ENCODE measurements at regions not wholly inside any gene's neighbourhood (a gene's known extent, or its start where the extent isn't known, plus 50 kb on each side); places are given as distances from the start of the nearest gene placed in this dataset.
A peak's percentile ranks its signal among the peaks of the same experiment; 100 is the strongest.

DNA sequence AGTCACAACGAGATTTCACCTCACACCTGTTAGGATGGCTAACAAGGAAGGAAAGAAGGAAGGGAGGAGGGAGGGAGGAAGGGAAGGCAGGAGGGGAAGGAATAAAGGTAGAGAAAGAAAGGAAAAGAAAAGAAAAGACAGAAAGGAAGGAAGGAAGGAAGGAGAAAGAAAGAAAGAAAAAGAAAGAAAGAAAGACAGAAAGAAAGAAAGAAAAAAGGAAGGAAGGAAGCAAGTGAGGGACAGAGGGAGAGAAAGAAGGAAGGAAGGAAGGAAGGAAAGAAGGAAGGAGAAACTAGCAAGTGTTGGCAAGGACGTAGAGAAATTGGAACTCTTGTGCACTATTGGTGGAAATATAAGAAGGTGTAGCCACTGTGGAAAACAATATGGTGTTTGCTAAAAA, 52.2 kb downstream of the CCDC185 start:
- no peak for DNase-seq

DNA sequence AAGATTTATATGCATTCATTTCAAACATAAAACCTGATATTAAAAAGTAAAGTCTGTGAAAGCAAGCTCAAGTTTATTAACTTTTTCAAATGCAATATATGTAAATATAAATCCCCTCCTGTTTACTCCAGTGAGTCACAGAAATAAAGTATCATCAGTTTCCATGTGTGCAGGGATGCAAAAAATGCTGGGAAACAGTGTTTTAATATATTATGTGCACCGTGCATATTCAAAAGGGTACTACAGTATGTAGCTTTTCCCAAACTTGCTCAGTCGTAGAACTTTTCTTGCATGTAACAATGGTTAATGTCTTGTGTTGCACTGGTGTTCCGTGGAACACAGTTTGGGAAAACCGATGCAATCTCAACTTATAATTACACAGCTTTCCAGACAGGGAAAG, 60.7 kb downstream of the CCDC185 start:
- DNase-seq, result no peak

DNA sequence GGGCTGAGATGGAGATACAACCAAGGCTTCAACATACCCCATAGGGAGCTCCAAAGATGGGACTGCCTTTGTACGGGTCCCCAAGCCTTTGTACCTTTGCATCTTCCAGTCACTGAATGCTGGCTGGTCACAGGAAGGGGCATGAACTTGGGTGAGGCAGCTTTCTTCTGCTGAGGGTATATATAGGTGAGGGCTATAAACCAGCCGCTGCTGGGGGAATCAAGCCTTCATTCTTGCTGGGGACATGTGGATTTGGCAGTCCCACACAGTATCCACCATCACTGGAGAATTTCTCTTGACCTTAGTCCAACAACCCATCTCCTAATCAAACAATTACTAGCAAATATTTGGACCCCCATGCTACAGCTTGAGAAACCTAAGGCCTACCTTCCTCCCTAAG, 61.7 kb downstream of the CCDC185 start:
- no peak for DNase-seq

DNA sequence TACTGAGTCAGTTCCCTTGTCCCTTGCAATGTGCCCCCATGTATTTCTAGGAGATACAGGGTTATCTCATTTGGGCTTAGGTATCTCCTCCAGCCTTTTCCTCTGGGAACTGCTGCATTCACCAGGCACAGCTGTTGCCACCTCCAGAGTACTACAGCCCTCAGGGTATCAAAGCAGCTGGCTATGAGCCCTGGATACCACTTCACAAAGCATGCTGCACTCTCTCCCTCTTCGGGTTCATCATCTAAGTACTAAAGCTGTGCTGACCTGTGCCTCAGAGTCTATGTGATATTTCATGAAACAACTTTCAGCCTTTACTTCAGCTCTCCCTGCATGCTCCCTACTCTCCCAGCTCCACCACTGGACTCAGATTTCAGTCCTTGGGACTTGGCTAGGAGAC, 62.3 kb downstream of the CCDC185 start:
- DNase-seq, result no peak

DNA sequence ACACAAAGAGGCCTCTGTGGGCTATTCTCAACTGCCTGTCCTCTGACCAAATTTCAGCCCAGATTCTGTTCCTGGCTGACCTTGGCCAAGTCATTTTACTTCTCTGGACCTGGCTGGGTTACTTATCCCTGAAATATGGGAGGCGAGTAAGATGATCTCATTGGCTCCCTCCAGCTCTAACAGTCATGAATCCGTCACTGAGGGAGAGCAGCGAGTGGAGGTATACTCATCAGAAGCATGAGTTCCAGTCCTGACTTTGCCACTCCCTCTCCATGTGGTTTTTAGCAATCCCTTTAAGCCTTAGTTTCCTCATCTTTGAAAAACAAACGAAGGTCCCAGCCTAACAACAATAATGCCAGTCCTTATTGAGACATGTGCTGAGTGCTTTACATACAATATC, 63.5 kb downstream of the CCDC185 start:
- no peak for DNase-seq

DNA sequence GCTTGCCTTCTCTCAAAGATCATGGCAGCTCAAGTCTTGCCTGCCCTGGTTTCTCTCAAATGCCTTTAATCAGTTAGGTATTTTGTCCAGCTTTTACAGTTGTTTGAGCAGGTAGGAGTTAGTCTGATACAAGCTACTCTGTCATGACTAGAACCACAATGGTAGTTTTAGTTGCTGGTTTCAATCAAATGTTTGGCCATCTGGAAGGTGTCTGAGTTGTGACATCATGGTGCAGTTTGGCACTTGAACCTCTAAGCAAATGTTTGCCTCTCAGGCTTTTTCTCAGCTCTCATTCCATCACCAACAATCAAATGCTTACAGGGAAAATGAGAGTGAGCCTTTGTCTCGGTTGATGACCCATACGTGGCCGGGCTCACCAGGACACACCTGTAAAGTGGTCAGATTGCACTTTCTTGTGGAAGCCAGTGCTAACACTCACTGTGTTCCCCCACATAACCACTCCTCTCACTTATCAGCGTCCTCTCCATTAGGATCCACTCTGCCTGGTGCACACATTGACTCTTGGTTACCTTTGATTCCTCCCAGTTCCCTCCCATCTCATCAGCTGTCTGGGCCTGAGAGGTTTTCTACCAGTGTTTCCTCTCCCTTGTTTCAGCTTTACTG, 67.5 kb downstream of the CCDC185 start:
- DNase-seq, result peak; percentile 29

DNA sequence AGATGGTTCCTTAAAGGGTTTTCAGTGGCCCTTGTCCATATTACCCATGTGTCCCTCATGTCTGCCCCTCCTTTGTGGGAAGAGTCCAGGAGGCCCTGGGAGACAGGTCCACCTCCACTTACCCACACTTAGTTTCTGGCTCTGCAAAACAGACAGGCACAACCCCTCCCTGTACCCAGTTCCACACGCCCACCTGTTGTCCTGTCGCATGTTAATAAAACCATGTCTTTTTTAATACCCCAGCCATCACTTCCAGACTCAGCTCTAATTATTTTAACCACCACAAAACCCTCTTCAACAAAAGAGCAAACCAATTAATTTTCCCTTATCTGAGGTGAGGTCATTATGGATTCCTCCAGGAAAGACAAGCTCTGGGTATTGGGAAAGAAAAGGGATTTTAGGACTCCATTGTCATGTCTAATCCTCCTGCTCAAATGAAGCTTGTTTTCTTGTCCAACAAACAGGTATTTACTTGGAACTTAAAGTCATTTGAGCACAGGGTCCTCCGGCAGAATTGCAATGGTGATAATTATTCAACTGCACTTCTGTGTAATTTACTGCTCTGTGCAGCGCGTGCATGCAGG, 68.9 kb downstream of the CCDC185 start:
- no peak for DNase-seq

DNA sequence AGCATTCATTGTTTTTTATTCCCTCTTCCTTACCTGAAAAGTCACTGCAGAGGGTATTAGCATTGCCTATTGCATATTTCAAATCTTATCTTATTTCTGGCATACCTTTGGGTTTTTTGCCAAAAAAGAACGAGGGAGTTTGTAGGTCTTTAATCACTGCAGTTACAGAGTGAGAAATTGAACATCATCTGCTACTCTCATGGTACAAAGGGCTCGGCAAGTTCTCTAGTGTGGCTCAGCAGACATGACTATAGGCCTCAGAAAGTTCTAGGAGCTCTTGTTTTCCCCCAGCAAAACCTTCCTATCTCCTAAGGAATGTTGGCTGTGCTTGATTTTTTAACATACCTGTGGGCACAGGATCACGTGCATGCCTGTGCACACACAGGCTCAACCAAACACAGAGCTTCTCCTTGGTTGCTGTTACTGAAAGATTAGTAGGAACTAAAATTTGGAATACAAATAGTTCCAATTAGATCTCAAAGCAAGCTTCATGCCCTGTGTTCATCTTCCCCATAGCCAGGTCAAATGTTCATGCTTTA, 69.7 kb downstream of the CCDC185 start:
- no peak for DNase-seq

DNA sequence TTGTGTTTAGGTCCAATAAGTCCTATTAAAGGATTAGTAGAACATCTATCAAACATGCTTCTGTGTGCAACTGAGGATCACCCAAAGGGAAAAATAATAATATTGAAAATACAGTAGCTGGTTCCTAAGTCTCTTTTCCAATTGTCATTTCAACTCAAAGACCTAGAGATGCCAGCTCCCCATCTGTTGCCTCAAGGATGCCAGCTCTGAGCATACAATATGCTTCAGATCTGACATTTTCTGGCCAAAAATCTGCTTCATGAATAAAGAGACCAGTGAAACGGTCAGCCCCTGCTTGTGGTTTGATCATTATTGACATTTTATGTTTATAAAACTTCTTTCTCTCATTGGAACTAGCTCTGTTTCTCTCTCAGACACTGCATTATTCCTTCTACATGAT, 72.9 kb downstream of the CCDC185 start:
- DNase-seq, result no peak

DNA sequence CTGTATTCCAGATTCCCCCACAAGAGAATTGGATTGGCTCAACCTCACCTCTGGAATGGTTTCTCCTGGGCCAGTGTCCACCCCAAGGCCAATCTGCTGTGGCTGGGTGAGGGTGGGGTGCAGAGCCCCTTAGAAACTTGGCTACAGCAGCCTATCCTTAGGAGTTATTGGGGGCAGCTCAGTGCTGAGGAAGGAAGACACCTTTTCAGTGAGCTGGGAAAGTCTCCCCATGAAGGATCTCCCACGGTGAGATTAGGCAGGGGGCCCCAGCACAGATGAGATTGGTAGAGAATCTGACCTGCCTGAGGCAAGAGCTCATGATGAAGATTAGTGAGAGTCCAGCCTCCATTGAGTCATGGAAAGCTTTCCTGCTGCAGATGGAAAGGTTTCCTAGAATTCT, 78.4 kb downstream of the CCDC185 start:
- DNase-seq, result no peak

DNA sequence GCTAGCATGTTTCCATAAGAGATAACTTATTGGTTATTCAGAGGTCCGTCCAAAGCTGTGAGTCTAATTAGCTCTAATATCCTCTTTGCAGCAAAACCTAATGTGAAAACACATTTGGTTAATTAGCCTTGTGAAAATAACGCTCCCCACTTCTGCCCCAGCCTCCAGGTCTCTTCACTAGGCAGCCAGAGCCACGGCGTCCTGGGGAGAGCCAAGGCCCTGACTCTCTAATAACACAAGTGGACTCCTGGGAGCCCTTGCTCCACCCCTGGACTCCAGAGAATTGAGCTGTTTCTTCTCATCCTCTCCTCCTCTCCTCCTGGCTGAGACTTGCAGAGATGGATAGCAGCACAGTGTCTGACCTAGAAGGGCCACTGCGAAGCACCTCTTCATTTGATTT, 78.8 kb downstream of the CCDC185 start:
- no peak for DNase-seq

DNA sequence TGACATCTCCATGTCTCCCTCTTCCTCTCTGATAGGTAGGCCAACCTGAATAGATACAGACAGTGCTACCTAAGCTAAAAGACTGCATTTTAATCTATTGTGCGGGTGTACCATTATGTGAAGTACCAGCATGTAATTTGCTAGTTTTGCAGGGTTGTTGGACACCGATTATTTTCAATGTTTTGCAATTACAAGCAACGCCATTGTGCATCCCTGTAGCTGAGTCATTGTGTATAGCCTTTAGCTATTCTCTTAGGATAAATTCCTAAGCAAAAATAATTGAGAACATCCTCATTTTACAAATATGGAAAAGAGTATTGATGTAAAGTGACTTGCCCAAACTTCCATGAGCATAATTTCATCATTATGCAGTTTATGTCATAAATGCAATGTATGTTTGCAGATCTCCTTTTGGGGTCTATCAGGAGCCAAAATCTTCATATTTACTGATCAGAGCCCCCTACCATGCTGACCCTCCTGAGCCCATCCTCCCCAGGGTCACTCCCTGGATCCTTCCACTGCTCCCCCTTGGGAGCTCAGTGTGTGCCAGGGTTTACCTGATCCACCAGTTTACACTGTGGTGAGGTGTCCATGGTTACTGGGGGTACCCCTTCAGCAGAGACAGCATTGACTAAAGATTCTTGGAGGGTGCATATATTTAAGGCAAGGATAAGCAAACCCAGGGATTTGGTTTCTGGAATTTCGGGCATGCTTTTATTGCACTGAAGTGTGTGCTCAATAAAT, 80.6 kb downstream of the CCDC185 start:
- no peak for DNase-seq

DNA sequence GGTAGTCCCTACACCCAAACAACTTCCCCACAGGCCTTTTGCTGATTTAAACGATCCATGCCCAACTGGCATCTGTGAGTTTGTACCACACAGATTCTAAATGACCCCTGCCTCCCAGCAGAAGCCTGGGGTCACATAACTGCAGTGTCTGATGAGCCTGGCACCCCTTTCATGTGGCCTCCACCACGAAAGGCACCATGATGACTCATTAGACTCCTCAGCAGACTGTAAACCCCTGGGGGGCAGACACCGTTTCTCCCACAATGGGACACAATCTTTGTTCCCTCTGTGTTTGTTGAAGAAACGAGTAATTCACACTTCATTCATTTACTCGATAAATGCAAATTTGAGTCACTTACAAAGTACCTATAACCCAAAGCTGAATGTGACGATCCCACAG, 81.6 kb downstream of the CCDC185 start:
- no peak for DNase-seq

DNA sequence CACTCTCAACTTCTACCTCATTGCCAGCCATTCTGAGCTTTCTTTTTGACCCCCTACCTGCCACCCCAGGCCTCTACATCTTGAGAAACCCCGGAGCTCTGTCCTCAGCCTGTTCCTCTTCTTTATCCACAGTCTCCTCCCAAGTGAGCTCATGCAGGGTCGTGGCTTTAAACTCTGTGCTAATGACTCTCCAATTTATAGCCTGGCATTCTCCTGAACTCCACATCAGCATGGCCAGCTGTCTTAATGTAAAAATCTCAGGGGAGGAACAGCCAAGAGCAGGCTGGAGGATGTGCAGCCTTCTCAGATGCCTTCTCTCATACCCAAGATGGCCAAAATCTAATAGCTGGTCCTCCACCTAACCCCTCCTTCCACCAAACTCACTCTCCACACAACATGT, 84.2 kb downstream of the CCDC185 start:
- DNase-seq, result no peak

DNA sequence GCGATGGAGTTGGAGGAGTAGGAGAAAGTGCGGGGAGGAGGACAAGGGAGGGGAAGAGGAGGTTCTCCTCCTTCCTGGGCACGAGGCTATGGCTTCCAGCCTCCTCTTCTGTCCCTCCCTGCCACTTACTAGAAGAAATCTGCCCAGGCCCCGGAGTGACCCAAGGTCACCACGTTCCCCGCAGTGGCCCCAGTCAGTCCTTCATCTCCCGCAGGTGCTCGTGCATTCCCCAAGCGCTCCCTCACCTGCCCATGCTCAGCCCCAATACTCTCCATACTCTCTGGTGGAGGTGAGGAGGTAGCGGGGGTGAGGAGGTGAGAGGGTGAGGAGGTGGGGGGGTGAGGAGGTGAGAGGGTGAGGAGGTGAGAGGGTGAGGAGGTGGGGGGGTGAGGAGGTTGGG, 85.4 kb downstream of the CCDC185 start:
- no peak for DNase-seq

DNA sequence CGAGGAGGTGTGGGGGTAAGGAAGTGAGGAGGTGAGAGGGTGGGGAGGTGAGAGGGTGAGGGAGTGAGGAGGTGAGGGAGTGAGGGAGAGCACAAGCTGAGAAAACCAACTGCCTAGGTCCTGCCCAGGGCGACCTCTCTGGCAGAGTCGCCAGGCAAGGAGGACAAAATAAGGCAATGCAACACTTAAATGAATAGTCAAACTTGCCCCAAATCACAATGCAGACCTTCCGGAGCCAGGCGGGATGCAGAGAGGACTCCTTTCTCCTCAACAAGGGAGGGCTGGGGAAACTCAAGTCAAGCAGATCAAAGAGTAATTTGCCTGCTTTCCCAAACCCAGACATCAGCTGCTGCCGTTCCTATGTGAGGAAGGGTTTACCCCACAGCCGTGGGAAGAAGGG, 86.0 kb downstream of the CCDC185 start:
- no peak for DNase-seq

DNA sequence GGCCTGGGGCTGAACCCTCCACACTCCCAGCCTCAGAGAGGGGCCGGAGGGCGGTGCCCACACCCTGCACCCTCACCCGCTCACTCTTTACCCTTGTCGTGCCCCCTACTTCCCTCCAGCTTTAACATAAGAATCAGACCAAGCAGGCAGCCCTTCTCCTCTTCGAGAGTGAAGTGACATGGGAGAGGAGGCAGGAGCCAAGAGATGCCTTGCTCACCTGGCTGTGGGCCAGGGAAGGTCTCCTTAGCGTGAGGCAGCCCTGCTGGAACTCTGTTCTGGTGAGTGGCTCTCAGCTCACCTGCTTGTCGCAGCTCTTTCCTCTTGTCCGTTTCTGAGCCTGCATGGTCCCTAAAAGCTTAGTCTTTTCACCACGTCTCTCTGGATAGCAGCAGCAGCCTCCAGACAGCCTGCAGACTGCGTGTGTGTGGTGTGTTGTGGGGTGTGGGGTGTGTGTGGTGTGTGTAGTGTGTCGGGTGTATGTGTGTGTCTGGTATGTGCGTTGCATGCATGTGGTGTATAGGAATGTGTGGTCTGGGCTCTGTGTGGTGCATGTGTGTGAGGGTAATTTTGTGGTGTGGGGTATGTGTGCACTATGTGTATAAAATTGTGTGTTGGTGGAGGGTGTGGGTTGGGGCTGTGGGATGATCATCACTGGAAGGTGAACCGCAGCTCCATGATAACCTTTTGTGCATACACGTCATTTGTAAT, 86.7 kb downstream of the CCDC185 start:
- DNase-seq, result no peak

DNA sequence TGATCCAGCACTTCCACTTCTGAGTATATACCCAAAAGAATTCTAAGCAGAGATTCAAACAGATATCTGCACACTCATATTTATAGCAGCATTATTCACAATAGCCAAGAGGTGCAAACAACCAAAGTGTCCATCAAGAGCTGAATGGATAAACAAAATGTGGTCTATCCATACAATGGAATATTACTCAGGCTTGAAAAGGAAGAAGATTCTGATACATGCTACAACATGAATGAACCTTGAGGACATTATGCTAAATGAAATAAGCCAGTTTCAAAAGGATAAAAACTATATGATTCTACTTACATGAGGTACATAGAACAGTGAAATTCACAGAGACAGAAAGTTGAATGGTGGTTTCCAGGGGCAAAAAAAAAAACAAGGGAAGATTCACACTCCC, 88.9 kb downstream of the CCDC185 start:
- no peak for DNase-seq

DNA sequence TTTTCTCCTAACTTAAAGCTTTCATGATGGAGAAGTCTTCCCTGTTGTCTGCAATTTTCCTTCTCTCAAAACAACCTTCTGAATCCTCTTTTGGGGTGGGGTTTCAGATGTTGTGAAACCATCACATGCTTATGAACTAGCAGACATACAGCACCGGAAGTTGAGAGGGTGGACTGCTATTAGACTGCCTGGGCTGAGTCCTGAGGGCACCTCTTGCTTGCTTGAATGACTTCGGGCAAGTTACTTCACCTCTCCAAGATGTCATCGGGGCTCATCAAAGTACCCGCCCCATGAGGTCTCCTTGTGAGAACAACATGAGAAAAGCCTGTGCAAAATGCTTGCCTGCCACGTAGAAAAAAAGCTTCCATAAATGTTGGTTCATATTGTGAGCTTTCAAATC, 89.6 kb downstream of the CCDC185 start:
- DNase-seq, result no peak

DNA sequence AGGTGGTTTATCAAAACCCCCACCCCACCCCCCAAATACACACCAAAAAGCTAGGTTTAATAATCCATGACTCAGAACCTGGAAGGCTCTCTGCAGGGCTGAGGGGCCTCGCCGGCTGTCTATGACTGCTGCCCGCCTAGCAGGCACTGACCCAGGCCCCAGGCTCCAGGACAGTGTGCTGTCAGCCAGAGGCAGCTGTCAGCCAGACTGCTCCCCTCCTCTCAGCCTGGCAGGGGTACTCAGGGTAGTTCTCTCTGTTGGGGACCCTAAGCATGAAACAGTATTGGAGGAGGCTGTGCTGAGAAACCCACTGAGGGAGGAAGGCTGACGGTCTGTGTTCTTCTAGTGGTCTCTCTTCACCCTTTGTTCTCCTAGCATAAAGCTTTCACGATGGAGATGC, 90.3 kb downstream of the CCDC185 start:
- no peak for DNase-seq

DNA sequence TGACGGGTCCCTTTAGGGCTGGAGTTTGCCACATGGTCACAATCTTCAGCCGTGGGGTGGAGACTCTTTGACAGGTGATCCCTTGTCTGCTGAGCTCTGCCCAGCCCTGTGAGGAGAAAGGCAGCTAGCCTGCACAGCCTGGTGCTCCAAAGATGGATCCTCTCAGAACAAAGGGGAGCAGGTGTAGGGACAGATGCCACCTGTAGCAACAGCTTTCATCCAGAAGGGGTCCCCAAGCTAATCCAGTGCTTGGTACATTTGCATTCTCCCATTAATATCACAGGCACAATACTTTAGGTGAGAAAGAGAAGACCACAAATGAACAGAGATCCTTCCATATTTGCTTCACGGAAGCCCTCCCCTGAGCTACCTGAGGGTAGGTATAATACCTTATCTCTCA, 93.2 kb downstream of the CCDC185 start:
- peak; percentile 10 for DNase-seq

DNA sequence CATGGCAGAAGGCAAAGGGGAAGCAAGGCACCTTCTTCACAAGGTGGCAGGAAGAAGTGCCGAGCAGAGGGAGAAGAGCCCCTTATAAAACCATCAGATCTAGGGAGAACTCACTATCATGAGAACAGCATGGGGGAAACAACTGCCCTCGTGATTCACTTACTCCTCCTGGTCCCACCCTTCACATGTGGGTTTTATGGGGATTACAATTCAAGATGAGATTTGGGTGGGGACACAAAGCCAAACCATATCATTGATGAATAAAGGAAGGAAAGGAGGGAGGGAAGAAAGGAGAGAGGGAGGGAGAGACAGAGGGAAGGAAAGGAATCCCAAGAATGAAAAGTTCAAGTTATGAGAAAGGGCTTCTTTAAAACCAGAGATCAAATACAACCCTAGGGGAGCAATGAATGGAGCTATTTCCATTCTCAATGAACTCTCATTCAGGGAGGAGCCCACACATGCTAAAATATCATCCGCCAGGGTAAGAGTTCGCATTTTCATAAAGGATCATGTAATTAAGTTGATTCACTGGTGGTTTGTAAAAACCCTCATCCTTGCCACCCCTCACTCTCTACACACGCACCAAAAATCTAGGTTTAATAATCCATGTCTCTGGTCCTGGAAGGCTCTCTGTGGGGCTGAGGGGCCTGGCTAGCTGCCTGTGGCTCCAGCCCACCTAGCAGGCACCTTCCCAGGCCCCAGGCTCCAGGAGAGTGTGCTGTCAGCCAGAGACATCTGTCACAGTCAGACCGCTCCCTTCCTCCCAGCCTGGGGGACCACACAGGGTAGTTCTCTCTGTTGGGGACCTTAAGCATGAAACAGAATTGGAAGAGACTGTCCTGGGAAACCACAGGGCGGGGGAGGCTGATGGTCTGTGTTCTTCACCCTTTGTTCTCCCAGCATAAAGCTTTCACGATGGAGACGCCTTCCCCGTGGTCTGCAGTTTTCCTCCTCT, 94.0 kb downstream of the CCDC185 start:
- DNase-seq, result no peak

DNA sequence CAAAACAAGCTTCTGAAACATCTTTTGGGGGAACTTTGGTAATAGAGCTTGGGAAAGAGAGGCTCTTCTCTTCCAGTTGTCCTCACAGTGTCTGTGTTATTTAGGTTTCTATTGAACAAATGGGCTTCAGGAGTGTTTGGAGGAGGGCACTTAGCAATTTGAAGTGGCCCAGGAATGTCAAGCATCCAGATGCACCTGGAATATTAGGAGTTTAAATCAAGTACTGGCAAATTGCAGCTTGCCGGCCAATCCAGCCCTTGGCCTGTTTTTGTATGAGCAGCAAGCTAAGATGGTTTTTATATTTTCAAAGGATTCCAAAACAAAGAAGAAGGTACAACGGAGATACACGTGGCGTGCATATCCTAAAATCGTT, 94.7 kb downstream of the CCDC185 start:
- peak; percentile 15 for DNase-seq

Measured in NCI-H774 (cell line).